ENCODE measurements at regions not wholly inside any gene's neighbourhood (a gene's known extent, or its start where the extent isn't known, plus 50 kb on each side); places are given as distances from the start of the nearest gene placed in this dataset.
"Not testable (repeated sequence)": the region's sequence is repeated elsewhere in the genome, so short reads cannot be mapped to it uniquely, and the experiment has no call there.

DNA sequence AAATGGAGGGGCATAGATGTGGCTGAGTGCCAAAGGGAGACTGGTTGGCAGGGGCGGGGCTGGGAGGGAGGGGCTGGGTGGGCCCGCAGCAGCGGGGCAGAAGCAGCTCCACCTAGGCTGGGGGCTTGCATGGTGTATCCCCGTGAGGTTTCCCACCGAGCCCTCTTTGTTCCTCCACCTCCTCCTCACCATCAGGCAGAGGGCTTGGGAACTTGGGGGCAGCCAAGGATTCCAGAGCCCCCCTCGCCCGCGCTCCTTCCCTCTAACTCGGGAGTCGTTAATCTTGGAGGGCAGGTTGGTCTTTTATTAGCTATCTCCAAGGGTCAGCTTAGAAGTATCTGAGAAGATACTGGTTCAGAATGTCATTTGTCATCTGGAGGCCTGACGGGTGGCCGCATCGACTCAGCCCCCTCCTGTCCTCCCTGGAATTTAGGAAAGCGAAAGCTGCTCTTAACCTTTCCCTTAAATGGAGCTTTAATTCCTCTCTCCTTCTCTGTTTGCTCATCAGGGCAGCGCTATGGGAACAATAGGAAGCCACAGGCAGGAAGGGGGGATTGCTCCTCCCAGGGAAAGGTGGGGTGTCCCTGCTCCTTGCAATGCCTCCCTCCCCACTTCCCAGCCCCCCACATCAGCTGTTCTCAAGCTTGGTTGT is 274.3 kb upstream of the XYLT1 start:
- CTCF ChIA-PET = no interaction called here
- H3K9me3 Mint-ChIP-seq (ENCODE audit: unreplicated experiment) = peaks cover 9% of the 10 kb centered on the region
- H3K36me3 Mint-ChIP-seq (ENCODE audit: insufficient read depth, unreplicated experiment) = no peaks in the 10 kb centered on the region
- no peaks in the 10 kb centered on the region for H3K4me1 Mint-ChIP-seq (ENCODE audit: insufficient read depth, unreplicated experiment)
- H3K27me3 Mint-ChIP-seq (ENCODE audit: insufficient read depth, unreplicated experiment) = no peaks in the 10 kb centered on the region
- DNase-seq (ENCODE audit: unreplicated experiment) = no peak
- POLR2A ChIA-PET = no interaction called here
- no peak overlapping the region for H3K27ac Mint-ChIP-seq (ENCODE audit: low read depth, unreplicated experiment)
- intact Hi-C loops (cut with micrococcal nuclease) = no loop called here
- no peak overlapping the region for H3K4me3 Mint-ChIP-seq (ENCODE audit: unreplicated experiment)
- TF ChIP-seq, protein P1, sequence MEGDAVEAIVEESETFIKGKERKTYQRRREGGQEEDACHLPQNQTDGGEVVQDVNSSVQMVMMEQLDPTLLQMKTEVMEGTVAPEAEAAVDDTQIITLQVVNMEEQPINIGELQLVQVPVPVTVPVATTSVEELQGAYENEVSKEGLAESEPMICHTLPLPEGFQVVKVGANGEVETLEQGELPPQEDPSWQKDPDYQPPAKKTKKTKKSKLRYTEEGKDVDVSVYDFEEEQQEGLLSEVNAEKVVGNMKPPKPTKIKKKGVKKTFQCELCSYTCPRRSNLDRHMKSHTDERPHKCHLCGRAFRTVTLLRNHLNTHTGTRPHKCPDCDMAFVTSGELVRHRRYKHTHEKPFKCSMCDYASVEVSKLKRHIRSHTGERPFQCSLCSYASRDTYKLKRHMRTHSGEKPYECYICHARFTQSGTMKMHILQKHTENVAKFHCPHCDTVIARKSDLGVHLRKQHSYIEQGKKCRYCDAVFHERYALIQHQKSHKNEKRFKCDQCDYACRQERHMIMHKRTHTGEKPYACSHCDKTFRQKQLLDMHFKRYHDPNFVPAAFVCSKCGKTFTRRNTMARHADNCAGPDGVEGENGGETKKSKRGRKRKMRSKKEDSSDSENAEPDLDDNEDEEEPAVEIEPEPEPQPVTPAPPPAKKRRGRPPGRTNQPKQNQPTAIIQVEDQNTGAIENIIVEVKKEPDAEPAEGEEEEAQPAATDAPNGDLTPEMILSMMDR (IDR thresholded peaks at IDR 0.05; ENCODE audit: unreplicated experiment) = no peak
- no TSS peak for BruUV-seq (replicated peaks)

GRCh38 chr16:17743578-17743977 is 272.8 kb upstream of the XYLT1 start:
- H3K27me3 Mint-ChIP-seq (ENCODE audit: insufficient read depth, unreplicated experiment) = no peaks in the 10 kb centered on the region
- intact Hi-C loops (cut with micrococcal nuclease) = no loop called here
- H3K4me1 Mint-ChIP-seq (ENCODE audit: insufficient read depth, unreplicated experiment) = no peaks in the 10 kb centered on the region
- POLR2A ChIA-PET = no interaction called here
- CTCF ChIA-PET = no interaction called here
- H3K27ac Mint-ChIP-seq (ENCODE audit: low read depth, unreplicated experiment) = no peak overlapping the region
- no peak for DNase-seq (ENCODE audit: unreplicated experiment)
- H3K36me3 Mint-ChIP-seq (ENCODE audit: insufficient read depth, unreplicated experiment) = no peaks in the 10 kb centered on the region
- H3K4me3 Mint-ChIP-seq (ENCODE audit: unreplicated experiment) = no peak overlapping the region
- TF ChIP-seq, protein P1 (IDR thresholded peaks at IDR 0.05; ENCODE audit: unreplicated experiment) = no peak
- no TSS peak for BruUV-seq (replicated peaks)
- peaks cover 7% of the 10 kb centered on the region for H3K9me3 Mint-ChIP-seq (ENCODE audit: unreplicated experiment)

- ChIA-PET CTCF (interaction anchor here (0.5 kb wide), 1 partner anchor 34 kb away, joined by 3 read pairs; no protein-coding TSS in a partner anchor), POLR2A (no interaction called here)
- H3K4me3 Mint-ChIP-seq (ENCODE audit: unreplicated experiment) = no peak overlapping the region
- no peaks in the 10 kb centered on the region for H3K27me3 Mint-ChIP-seq (ENCODE audit: insufficient read depth, unreplicated experiment)
- TF ChIP-seq, protein P1 (IDR thresholded peaks at IDR 0.05; ENCODE audit: unreplicated experiment) = no peak
- H3K27ac Mint-ChIP-seq (ENCODE audit: low read depth, unreplicated experiment) = no peak overlapping the region
- H3K4me1 Mint-ChIP-seq (ENCODE audit: insufficient read depth, unreplicated experiment) = no peaks in the 10 kb centered on the region
- H3K9me3 Mint-ChIP-seq (ENCODE audit: unreplicated experiment) = peaks cover 7% of the 10 kb centered on the region
- no TSS peak for BruUV-seq (replicated peaks)
- intact Hi-C loops (cut with micrococcal nuclease) = no loop called here
- no peaks in the 10 kb centered on the region for H3K36me3 Mint-ChIP-seq (ENCODE audit: insufficient read depth, unreplicated experiment)
- DNase-seq (ENCODE audit: unreplicated experiment) = no peak
Observed at GRCh38 chr16:17743158-17743557, 272.4 kb upstream of the XYLT1 start.

DNA sequence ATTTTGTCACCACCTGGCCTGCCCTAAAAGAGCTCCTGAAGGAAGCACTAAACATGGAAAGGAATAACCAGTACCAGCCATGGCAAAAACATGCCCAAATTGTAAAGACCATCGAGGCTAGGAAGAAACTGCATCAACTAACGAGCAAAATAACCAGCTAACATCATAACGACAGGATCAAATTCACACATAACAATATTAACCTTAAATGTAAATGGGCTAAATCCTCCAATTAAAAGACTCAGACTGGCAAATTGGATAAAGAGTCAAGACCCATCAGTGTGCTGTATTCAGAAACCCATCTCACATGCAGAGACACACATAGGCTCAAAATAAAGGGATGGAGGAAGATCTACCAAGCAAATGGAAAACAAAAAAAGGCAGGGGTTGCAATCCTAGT is 264.3 kb upstream of the XYLT1 start:
- BruUV-seq (replicated peaks); H3K4me1 Mint-ChIP-seq (ENCODE audit: insufficient read depth, unreplicated experiment); POLR2A ChIA-PET; H3K36me3 Mint-ChIP-seq (ENCODE audit: insufficient read depth, unreplicated experiment); H3K27ac Mint-ChIP-seq (ENCODE audit: low read depth, unreplicated experiment); intact Hi-C loops (cut with micrococcal nuclease); CTCF ChIA-PET; H3K4me3 Mint-ChIP-seq (ENCODE audit: unreplicated experiment); DNase-seq (ENCODE audit: unreplicated experiment): not testable (repeated sequence)
- Mint-ChIP-seq H3K9me3 (ENCODE audit: unreplicated experiment) (peaks cover 18% of the 10 kb centered on the region), H3K27me3 (ENCODE audit: insufficient read depth, unreplicated experiment) (peaks cover 10% of the 10 kb centered on the region)

DNA sequence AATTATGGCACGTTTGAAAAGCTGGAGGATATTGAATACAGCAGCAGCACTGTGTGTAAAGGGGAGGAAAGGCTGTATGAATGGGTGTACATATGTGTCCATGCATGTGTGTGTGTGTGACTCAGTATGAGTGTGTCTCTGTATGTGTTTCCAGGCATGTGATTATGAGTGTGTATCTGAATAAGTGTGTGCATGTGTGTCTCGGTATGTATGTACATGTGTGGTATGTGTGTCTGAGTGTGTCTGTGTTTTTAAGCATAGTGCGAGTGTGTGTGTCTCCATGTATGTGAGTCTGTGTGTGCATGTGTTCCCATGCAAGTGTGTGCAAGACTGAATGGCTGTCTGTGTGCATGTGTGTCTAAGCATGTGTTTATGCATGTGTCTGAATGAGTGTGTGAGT is 259.1 kb upstream of the XYLT1 start:
- CTCF ChIA-PET = interaction anchor here (0.6 kb wide), 1 partner anchor 205 kb away, joined by 3 read pairs; no protein-coding TSS in a partner anchor
- TF ChIP-seq, protein P1 (IDR thresholded peaks at IDR 0.05; ENCODE audit: unreplicated experiment) = no peak
- POLR2A ChIA-PET = no interaction called here

More for the DNA sequence above, 259.1 kb upstream of the XYLT1 start:
- Mint-ChIP-seq H3K4me1 (ENCODE audit: insufficient read depth, unreplicated experiment) (no peaks in the 10 kb centered on the region), H3K36me3 (ENCODE audit: insufficient read depth, unreplicated experiment) (no peaks in the 10 kb centered on the region), H3K4me3 (ENCODE audit: unreplicated experiment) (no peak overlapping the region), H3K27me3 (ENCODE audit: insufficient read depth, unreplicated experiment) (peaks cover 10% of the 10 kb centered on the region), H3K9me3 (ENCODE audit: unreplicated experiment) (peaks cover 7% of the 10 kb centered on the region), H3K27ac (ENCODE audit: low read depth, unreplicated experiment) (no peak overlapping the region)
- DNase-seq (ENCODE audit: unreplicated experiment) = no peak
- BruUV-seq (replicated peaks) = no TSS peak
- intact Hi-C loops (cut with micrococcal nuclease) = no loop called here

All from MCF 10A (cell line).